Adrenal gland (tissue), 9 donors: ENCODE measurements at regions not wholly inside any gene's neighbourhood (a gene's known extent, or its start where the extent isn't known, plus 50 kb on each side); places are given as distances from the start of the nearest gene placed in this dataset.

Experiments used
- DNase-seq, 7 donors: peaks; one replicate each; pipeline ENCODE4 v3.0.0-alpha.2; 2019 to 2020
- H3K27ac ChIP-seq, 5 donors: fragments of 200-600 bp; sonication (generic) in 4 of 5; 1 replicate in 3 of 5; 2 replicates in 2 of 5; pipeline versions ENCODE4 v1.5.1 to v1.8.0; 2016 to 2020; ENCODE audit warnings: mild to moderate bottlenecking in 1 of 5
- H3K27me3 ChIP-seq: fragments of 200-600 bp; 2 replicates; pipeline ENCODE4 v1.8.0; 2021
- H3K36me3 ChIP-seq, 2 donors: fragments of 200-600 bp; replicated peaks in 1 of 2; 1 replicate in 1 of 2; 2 replicates in 1 of 2; pipeline versions ENCODE4 v1.5.1 to v1.8.0; 2018 to 2022
- H3K4me1 ChIP-seq, 2 donors: fragments of 200-600 bp; replicated peaks in 1 of 2; 1 replicate in 1 of 2; 2 replicates in 1 of 2; pipeline versions ENCODE4 v1.5.1 to v1.8.0; 2018 to 2021
- H3K4me3 ChIP-seq, 4 donors: fragments of 200-600 bp; sonication (generic) in 3 of 4; one replicate each; pipeline ENCODE4 v1.5.1; 2016 to 2018
- H3K9me3 ChIP-seq, 3 donors: fragments of 200-600 bp; sonication (generic) in 1 of 3; replicated peaks in 1 of 3; 1 replicate in 2 of 3; 2 replicates in 1 of 3; pipeline versions ENCODE4 v1.5.1 to v1.8.0; 2016 to 2021
- POLR2A ChIP-seq, 2 donors: fragments of 450-650 bp; IDR thresholded peaks; one replicate each; pipeline ENCODE4 v1.6.1; 2017; ENCODE audit warnings: antibody characterized with exemption in 2 of 2, mild to moderate bottlenecking in 2 of 2, moderate library complexity in 1 of 2
- WGBS, 4 donors: extraction: QIAGEN DNeasy Blood & Tissue Kit in 2 of 4; methylation state at CpG; one replicate each; pipeline versions ENCODE4 v1.1.5 to v1.1.7; 2013 to 2017; 5-methylcytosine and 5-hydroxymethylcytosine counted together
- intact Hi-C, 2 donors: fragments of 100-400 bp; cut with DNase I; formaldehyde crosslinking; loops; one replicate each; pipeline versions ENCODE4 v1.14.1 to v1.15.0; 2022 to 2023
- TF ChIP-seq, protein P1 (sequence below), 6 experiments: fragments of 450-650 bp in 4 of 6; fragments of 200-600 bp in 2 of 6; sonication (generic) in 1 of 6; IDR thresholded peaks; 1 replicate in 5 of 6; 2 replicates in 1 of 6; pipeline versions ENCODE4 v1.5.1 to v1.8.0; 2016 to 2021; ENCODE audit warnings: antibody characterized with exemption in 6 of 6, mild to moderate bottlenecking in 2 of 6, moderate library complexity in 1 of 6
- donor health status: healthy with polysubstance abuse.
- donor health status: Bipolar disorder and iron deficiency.
- donor health status: DM: yes; HTN: yes; CAD: no.
- donor health status: DM: no; HTN: no; CAD: no.
- donor health status: DM: no; HTN: no; CAD: no.

DNA sequence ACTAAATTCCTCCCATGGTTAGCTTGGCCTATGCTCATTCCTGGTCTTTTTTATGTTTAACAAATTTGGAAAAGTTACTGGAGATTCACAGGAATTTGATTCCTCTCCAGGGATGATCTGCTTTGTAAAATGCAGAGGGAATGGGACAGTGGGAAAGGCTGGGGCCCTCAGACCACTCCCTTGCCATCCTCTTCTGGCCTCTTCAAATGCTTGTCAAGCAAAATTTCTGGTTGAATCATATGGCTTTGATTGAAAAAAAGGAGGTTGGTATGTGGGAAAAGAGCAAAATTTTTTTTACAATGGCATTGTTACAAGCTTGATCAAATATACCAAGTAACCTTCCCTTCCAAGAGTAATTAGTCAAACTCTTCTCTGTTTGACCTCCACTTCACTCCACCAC is 225.1 kb downstream of the PIK3R1 start:
- Histone ChIP-seq H3K27me3 (no peaks in the 10 kb centered on the region), H3K27ac (no peak overlapping the region), H3K36me3 (no peaks in the 10 kb centered on the region), H3K9me3 (no peaks in the 10 kb centered on the region), H3K4me1 (peaks cover 0 to 4% of the 10 kb centered on the region in 2 donors), H3K4me3 (no peak overlapping the region)
- TF ChIP-seq POLR2A (IDR thresholded peaks at IDR 0.05), result no peak
- TF ChIP-seq, protein P1, sequence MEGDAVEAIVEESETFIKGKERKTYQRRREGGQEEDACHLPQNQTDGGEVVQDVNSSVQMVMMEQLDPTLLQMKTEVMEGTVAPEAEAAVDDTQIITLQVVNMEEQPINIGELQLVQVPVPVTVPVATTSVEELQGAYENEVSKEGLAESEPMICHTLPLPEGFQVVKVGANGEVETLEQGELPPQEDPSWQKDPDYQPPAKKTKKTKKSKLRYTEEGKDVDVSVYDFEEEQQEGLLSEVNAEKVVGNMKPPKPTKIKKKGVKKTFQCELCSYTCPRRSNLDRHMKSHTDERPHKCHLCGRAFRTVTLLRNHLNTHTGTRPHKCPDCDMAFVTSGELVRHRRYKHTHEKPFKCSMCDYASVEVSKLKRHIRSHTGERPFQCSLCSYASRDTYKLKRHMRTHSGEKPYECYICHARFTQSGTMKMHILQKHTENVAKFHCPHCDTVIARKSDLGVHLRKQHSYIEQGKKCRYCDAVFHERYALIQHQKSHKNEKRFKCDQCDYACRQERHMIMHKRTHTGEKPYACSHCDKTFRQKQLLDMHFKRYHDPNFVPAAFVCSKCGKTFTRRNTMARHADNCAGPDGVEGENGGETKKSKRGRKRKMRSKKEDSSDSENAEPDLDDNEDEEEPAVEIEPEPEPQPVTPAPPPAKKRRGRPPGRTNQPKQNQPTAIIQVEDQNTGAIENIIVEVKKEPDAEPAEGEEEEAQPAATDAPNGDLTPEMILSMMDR (IDR thresholded peaks at IDR 0.05), result no peak
- DNase-seq, result no peak
- intact Hi-C loops, result no loop called here

DNA sequence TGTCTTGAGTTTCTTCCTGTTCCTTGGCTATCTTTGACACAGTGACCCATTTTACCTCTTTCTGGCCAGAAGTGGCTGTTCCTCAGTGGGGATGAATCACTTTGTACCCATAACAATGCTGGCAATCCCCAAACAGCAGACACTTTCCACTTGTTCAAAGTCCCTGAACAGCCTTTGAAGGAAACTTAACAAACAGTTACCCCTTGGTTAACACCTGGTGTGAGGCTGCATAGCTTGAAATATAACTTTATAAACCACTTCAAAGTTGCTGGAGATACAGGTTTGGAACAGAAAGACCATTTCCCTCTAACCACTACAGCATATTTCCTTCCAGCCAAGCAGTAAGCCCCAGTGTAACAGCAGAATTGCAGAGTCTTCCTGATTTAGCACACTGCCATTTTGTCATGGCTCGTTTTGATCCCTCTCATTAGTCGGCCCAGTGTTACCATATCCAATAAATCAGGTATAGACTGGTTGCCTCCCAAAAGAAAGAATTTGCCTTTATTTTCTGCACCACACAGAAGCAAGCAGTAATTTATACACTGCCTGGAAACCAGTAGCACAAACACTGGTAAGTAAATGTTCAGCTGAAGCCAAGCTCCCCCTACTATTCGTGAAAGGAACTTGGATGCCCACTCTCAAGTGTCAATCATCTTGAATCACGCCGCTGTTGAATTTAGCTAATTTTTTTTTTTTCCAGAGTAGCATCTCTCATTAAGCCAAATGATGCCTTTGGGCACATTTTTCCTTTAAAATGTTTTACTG is 225.9 kb downstream of the PIK3R1 start:
- Histone ChIP-seq H3K36me3 (no peaks in the 10 kb centered on the region), H3K4me1 (peaks cover 0 to 4% of the 10 kb centered on the region in 2 donors), H3K9me3 (no peaks in the 10 kb centered on the region), H3K4me3 (no peak overlapping the region), H3K27ac (no peak overlapping the region), H3K27me3 (no peaks in the 10 kb centered on the region)
- no peak for TF ChIP-seq POLR2A (IDR thresholded peaks at IDR 0.05)
- TF ChIP-seq, protein P1 (IDR thresholded peaks at IDR 0.05), result no peak
- WGBS, 4 donors, result 82 to 90% (median 86%) methylated on average over 5 of the region's 5 CpGs
- intact Hi-C loops, result no loop called here
- no peak for DNase-seq

DNA sequence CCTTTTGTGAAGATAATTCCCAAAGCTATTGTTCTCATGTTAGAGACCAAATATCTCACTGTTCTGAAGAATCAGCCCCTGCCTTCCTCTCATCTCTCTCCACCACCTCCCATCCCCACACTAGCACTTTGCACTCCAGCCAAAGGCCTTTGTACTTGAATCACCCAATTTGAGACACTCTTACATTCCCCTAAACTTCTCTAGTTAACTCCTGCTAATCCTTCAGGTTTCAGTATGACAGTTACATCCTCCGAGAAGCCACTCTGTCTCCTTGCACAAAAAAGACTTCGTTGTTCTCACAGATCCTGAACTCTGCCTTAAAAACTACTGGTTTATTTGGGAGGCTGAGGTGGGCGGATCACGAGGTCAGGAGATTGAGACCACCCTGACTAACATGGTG is 227.5 kb downstream of the PIK3R1 start:
- no peak for DNase-seq
- H3K36me3 ChIP-seq, result no peaks in the 10 kb centered on the region
- intact Hi-C loops, result no loop called here
- TF ChIP-seq, protein P1 (IDR thresholded peaks at IDR 0.05), result no peak
- no peak overlapping the region for H3K27ac ChIP-seq
- 91 to 94% (median 92%) methylated on average over 4 of the region's 4 CpGs for WGBS, 4 donors
- no peaks in the 10 kb centered on the region for H3K27me3 ChIP-seq
- H3K9me3 ChIP-seq, result no peaks in the 10 kb centered on the region
- H3K4me3 ChIP-seq, result no peak overlapping the region
- peaks cover 0 to 4% of the 10 kb centered on the region in 2 donors for H3K4me1 ChIP-seq

- H3K9me3 ChIP-seq, result no peaks in the 10 kb centered on the region
- no peak overlapping the region for H3K4me3 ChIP-seq
- no peak overlapping the region for H3K27ac ChIP-seq
- no peaks in the 10 kb centered on the region for H3K36me3 ChIP-seq
- 87 to 93% (median 90%) methylated on average over 1 of the region's 1 CpG for WGBS, 4 donors
- TF ChIP-seq POLR2A (IDR thresholded peaks at IDR 0.05), result no peak
- TF ChIP-seq, protein P1 (IDR thresholded peaks at IDR 0.05), result no peak
- peaks cover 0 to 4% of the 10 kb centered on the region in 2 donors for H3K4me1 ChIP-seq
- H3K27me3 ChIP-seq, result no peaks in the 10 kb centered on the region
- no peak for DNase-seq
- intact Hi-C loops, result no loop called here
These were observed 228.5 kb downstream of the PIK3R1 start for GRCh38 chr5:68444048-68444447.
